Parathyroid adenoma (tissue), 2 donors: ENCODE measurements at regions not wholly inside any gene's neighbourhood (a gene's known extent, or its start where the extent isn't known, plus 50 kb on each side); places are given as distances from the start of the nearest gene placed in this dataset.

Experiments
- H2AFZ ChIP-seq: fragments of 300-600 bp; sonication (generic); one replicate; pipeline ENCODE4 v1.7.0; 2017; ENCODE audit warnings: antibody characterized with exemption, mild to moderate bottlenecking
- H3K27ac ChIP-seq: fragments of 300-600 bp; sonication (generic); one replicate; pipeline ENCODE4 v1.7.0; 2017
- H3K27me3 ChIP-seq: fragments of 300-600 bp; sonication (generic); one replicate; pipeline ENCODE4 v1.7.0; 2017; ENCODE audit warnings: low read length; ENCODE audit not compliant: control insufficient read depth, insufficient read depth
- H3K36me3 ChIP-seq: fragments of 300-600 bp; sonication (generic); one replicate; pipeline ENCODE4 v1.7.0; 2017; ENCODE audit warnings: low read length; ENCODE audit not compliant: control insufficient read depth, insufficient read depth
- H3K4me1 ChIP-seq: fragments of 300-600 bp; sonication (generic); one replicate; pipeline ENCODE4 v1.7.0; 2017; ENCODE audit warnings: control low read depth
- H3K4me2 ChIP-seq: fragments of 300-600 bp; sonication (generic); one replicate; pipeline ENCODE4 v1.7.0; 2017; ENCODE audit warnings: low read length
- H3K4me3 ChIP-seq: fragments of 300-600 bp; sonication (generic); one replicate; pipeline ENCODE4 v1.7.0; 2017; ENCODE audit warnings: low read depth, low read length
- H3K79me2 ChIP-seq: fragments of 300-600 bp; sonication (generic); one replicate; pipeline ENCODE4 v1.7.0; 2017; ENCODE audit warnings: control low read depth
- H3K9ac ChIP-seq: fragments of 300-600 bp; sonication (generic); one replicate; pipeline ENCODE4 v1.7.0; 2017; ENCODE audit warnings: mild to moderate bottlenecking
- H3K9me3 ChIP-seq: fragments of 300-600 bp; sonication (generic); one replicate; pipeline ENCODE4 v1.7.0; 2017; ENCODE audit warnings: low read length; ENCODE audit not compliant: control insufficient read depth
- TF ChIP-seq, protein P1 (sequence below): fragments of 300-600 bp; sonication (generic); IDR thresholded peaks from one replicate; pipeline ENCODE4 v1.7.0; 2017; ENCODE audit warnings: antibody characterized with exemption, mild to moderate bottlenecking
- donor health status: primary hyperparathyroidism.

DNA sequence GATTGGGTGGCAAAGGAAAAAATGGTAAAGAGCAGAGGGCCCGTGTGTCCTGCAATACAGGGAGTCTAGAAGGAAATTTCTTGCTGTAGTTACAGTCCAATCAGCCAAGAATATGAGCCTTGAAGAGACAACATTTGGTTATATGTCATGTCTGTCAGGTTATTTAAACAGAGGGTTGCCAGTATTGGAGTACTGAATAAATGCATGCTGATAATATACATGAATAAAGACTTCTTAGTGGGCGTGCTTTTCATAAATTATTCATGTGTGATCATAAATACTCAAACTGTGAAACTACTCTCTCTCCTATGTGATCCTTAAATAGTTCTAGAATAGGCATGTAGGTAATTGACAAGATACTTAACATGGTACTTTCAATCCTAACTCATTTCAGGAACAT, 249.0 kb downstream of the CRPPA start:
- Histone ChIP-seq H3K79me2 (no peaks in the 10 kb centered on the region), H3K9ac (no peak overlapping the region), H3K4me3 (no peak overlapping the region), H3K4me2 (no peak overlapping the region), H2AFZ (no peak overlapping the region), H3K4me1 (no peaks in the 10 kb centered on the region), H3K9me3 (no peaks in the 10 kb centered on the region), H3K27ac (no peak overlapping the region), H3K27me3 (no peaks in the 10 kb centered on the region), H3K36me3 (no peaks in the 10 kb centered on the region)
- TF ChIP-seq, protein P1, sequence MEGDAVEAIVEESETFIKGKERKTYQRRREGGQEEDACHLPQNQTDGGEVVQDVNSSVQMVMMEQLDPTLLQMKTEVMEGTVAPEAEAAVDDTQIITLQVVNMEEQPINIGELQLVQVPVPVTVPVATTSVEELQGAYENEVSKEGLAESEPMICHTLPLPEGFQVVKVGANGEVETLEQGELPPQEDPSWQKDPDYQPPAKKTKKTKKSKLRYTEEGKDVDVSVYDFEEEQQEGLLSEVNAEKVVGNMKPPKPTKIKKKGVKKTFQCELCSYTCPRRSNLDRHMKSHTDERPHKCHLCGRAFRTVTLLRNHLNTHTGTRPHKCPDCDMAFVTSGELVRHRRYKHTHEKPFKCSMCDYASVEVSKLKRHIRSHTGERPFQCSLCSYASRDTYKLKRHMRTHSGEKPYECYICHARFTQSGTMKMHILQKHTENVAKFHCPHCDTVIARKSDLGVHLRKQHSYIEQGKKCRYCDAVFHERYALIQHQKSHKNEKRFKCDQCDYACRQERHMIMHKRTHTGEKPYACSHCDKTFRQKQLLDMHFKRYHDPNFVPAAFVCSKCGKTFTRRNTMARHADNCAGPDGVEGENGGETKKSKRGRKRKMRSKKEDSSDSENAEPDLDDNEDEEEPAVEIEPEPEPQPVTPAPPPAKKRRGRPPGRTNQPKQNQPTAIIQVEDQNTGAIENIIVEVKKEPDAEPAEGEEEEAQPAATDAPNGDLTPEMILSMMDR = no peak

DNA sequence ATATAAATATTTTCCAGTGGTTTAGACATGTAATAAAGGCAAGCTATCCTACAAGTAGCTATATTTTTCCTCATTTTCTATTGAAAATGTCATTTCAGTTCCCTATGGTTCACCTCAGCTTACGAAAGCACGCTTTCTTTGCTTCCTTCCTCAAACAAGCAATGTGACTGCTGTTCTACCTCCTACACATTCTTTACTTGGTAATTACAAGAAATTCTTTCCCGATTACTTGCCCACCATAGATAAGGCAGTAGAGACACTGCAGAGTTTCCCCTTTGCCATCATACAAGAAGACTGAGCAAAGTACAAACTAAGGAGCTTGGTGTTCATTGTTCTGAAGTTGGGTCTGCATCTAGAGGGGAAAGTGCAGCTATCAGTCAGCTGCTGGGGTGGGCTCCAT, 249.4 kb downstream of the CRPPA start:
- Histone ChIP-seq H3K36me3 (no peaks in the 10 kb centered on the region), H3K9ac (no peak overlapping the region), H3K4me3 (no peak overlapping the region), H3K79me2 (no peaks in the 10 kb centered on the region), H3K27ac (no peak overlapping the region), H3K9me3 (no peaks in the 10 kb centered on the region), H3K4me1 (no peaks in the 10 kb centered on the region), H2AFZ (no peak overlapping the region), H3K27me3 (no peaks in the 10 kb centered on the region), H3K4me2 (no peak overlapping the region)
- TF ChIP-seq, protein P1 = no peak

DNA sequence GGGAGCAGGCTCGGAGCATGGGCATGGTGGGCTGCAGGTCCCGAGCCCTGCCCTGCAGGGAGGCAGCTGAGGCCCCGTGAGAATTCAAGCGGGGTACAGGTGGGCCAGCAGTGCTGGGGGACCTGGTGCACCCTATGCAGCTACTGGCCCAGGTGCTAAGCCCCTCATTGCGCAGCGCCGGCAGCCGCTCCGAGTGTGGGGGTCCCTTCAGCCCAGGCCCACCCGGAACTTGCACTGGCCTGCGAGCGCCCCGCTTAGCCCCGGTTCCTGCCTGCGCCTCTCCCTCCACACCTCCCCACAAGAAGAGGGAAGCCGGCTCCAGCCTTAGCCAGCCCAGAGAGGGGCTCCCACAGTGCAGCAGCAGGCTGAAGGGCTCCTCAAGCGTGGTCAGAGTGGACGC, 250.7 kb downstream of the CRPPA start:
- H3K9ac ChIP-seq = no peak overlapping the region
- no peak overlapping the region for H3K4me2 ChIP-seq
- H3K27me3 ChIP-seq = no peaks in the 10 kb centered on the region
- no peaks in the 10 kb centered on the region for H3K79me2 ChIP-seq
- H3K4me3 ChIP-seq = no peak overlapping the region
- no peak overlapping the region for H2AFZ ChIP-seq
- no peaks in the 10 kb centered on the region for H3K36me3 ChIP-seq
- TF ChIP-seq, protein P1 = no peak
- no peaks in the 10 kb centered on the region for H3K4me1 ChIP-seq
- H3K27ac ChIP-seq = no peak overlapping the region
- no peaks in the 10 kb centered on the region for H3K9me3 ChIP-seq

DNA sequence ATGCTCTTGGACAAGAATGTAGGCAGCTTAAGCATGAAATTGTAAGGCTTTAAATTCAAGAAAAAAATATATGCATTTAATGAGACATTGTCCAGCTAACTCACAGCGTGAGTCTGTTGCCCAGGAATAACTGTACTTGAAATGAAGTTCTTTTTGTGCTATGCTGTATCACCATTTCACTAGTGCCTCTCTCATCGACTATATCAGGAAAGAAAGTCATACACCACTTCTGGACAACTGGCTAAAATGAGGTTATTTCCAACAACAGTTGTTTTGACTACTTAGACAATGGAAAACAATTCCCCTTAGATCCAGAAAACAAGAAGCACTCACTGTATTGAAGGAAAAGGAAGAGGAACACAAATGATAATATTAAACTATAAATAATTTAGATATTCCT, 251.8 kb downstream of the CRPPA start:
- no peak overlapping the region for H3K9ac ChIP-seq
- H3K79me2 ChIP-seq = no peaks in the 10 kb centered on the region
- no peak overlapping the region for H3K4me3 ChIP-seq
- H3K4me2 ChIP-seq = no peak overlapping the region
- no peaks in the 10 kb centered on the region for H3K36me3 ChIP-seq
- H3K27me3 ChIP-seq = no peaks in the 10 kb centered on the region
- H3K4me1 ChIP-seq = no peaks in the 10 kb centered on the region
- TF ChIP-seq, protein P1 = no peak
- no peak overlapping the region for H3K27ac ChIP-seq
- no peak overlapping the region for H2AFZ ChIP-seq
- H3K9me3 ChIP-seq = no peaks in the 10 kb centered on the region

DNA sequence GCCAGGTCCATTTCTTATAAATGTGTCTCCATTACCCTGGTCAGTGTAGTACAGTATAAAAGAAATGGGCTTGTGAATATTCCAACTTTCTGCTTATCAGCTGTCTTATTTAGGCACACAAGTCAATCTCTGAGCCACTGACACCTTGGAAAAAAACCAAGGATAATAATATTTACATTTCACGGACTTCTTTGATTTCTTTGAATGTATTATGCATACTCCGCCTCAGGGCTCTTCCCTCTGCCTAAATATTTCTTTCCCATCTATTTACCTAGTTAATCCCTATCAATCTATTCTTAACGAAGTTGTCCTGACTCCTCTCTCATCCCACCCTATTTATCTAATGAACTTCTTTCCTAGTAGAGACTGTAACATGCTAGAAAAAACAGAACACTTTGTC, 253.8 kb downstream of the CRPPA start:
- Histone ChIP-seq H3K79me2 (no peaks in the 10 kb centered on the region), H3K4me1 (no peaks in the 10 kb centered on the region), H3K27me3 (no peaks in the 10 kb centered on the region), H2AFZ (no peak overlapping the region), H3K27ac (no peak overlapping the region), H3K9me3 (no peaks in the 10 kb centered on the region), H3K36me3 (no peaks in the 10 kb centered on the region), H3K4me2 (no peak overlapping the region), H3K9ac (no peak overlapping the region), H3K4me3 (no peak overlapping the region)
- TF ChIP-seq, protein P1 = no peak
